ENCODE measurements at regions not wholly inside any gene's neighbourhood (a gene's known extent, or its start where the extent isn't known, plus 50 kb on each side); places are given as distances from the start of the nearest gene placed in this dataset.

- H3K4me3 ChIP-seq (ENCODE audit: low read depth, low read length): no peak overlapping the region
Observed at GRCh38 chr2:196399722-196400691, 228.6 kb upstream of the STK17B start.

GRCh38 chr2:196403471-196403870 lies 232.1 kb upstream of the STK17B start:
- no peak for TF ChIP-seq CTCF (IDR thresholded peaks at IDR 0.05; ENCODE audit: borderline replicate concordance, insufficient read depth, low read depth, low read length)

More at GRCh38 chr2:196399722-196400691, 228.6 kb upstream of the STK17B start:
- TF ChIP-seq CTCF (IDR thresholded peaks at IDR 0.05; ENCODE audit: borderline replicate concordance, insufficient read depth, low read depth, low read length): no peak

GRCh38 chr2:196404276-196404675 lies 232.9 kb upstream of the STK17B start:
- H3K4me3 ChIP-seq (ENCODE audit: low read depth, low read length): no peak overlapping the region
- TF ChIP-seq CTCF (IDR thresholded peaks at IDR 0.05; ENCODE audit: borderline replicate concordance, insufficient read depth, low read depth, low read length): no peak

More at GRCh38 chr2:196403471-196403870, 232.1 kb upstream of the STK17B start:
- no peak overlapping the region for H3K4me3 ChIP-seq (ENCODE audit: low read depth, low read length)

- no peak for TF ChIP-seq CTCF (IDR thresholded peaks at IDR 0.05; ENCODE audit: borderline replicate concordance, insufficient read depth, low read depth, low read length)
- no peak overlapping the region for H3K4me3 ChIP-seq (ENCODE audit: low read depth, low read length)
Observed at GRCh38 chr2:196407675-196408264, 231.7 kb upstream of the CCDC150 start.

GRCh38 chr2:196409376-196409775 lies 230.1 kb upstream of the CCDC150 start:
- H3K4me3 ChIP-seq (ENCODE audit: low read depth, low read length): no peak overlapping the region
- no peak for TF ChIP-seq CTCF (IDR thresholded peaks at IDR 0.05; ENCODE audit: borderline replicate concordance, insufficient read depth, low read depth, low read length)

- no peak for TF ChIP-seq CTCF (IDR thresholded peaks at IDR 0.05; ENCODE audit: borderline replicate concordance, insufficient read depth, low read depth, low read length)
- H3K4me3 ChIP-seq (ENCODE audit: low read depth, low read length): no peak overlapping the region
Observed at GRCh38 chr2:196410008-196410407, 229.5 kb upstream of the CCDC150 start.
